HCT116 (cell line): ENCODE measurements at regions not wholly inside any gene's neighbourhood (a gene's known extent, or its start where the extent isn't known, plus 50 kb on each side); places are given as distances from the start of the nearest gene placed in this dataset.
"Not testable (repeated sequence)": the region's sequence is repeated elsewhere in the genome, so short reads cannot be mapped to it uniquely, and the experiment has no call there.

ENCODE experiments used
- ATAC-seq: fragments of 200-7000 bp; cut with Tn5 transposase; 2 replicates; pipeline ENCODE4 v1.9.1; 2020; ENCODE audit warnings: mild to moderate bottlenecking, moderate library complexity
- BruUV-seq: library from RNA; stranded (reverse); fragments of 400-500 nt; replicated peaks from 2 replicates; lab custom pipeline; 2021; lab: Mats Ljungman, UMichigan
- CTCF ChIA-PET: fragments of 300-600 bp; sonication (Branson Sonifier 250); formaldehyde crosslinking; loops from one replicate; lab custom pipeline; 2021; ENCODE audit warnings: antibody characterized with exemption; lab: Charles Lee
- POLR2A ChIA-PET: fragments of 300-600, 350-600 bp; sonication (Branson Sonifier 250); formaldehyde crosslinking; loops from one replicate; lab custom pipeline; 2021; ENCODE audit warnings: antibody characterized with exemption; lab: Charles Lee
- RAD21 ChIA-PET, 2 experiments: fragments of 300-600 bp; sonication (Branson Sonifier 250); formaldehyde crosslinking; loops; one replicate each; lab custom pipeline; 2023; ENCODE audit warnings: low total read pairs in 2 of 2; ENCODE audit not compliant: uncharacterized antibody in 2 of 2, unreplicated experiment in 2 of 2, low non-redundant PET in 1 of 2; lab: Charles Lee
- DNase-seq: peaks from one replicate; pipeline ENCODE4 v3.0.0-alpha.2; 2010; ENCODE audit warnings: low read depth, low spot score
- H2AFZ ChIP-seq: fragments of 200-600 bp; shearing (Covaris generic), sonication (generic); 2 replicates; pipeline ENCODE4 v1.6.1; 2017; ENCODE audit warnings: low read depth, mixed run types, mixed read lengths, antibody characterized with exemption, low read length; ENCODE audit not compliant: poor library complexity, severe bottlenecking
- H3K27ac ChIP-seq: 2 replicates; pipeline ENCODE4 v1.5.1; 2012; ENCODE audit warnings: low read depth, low read length
- H3K27me3 ChIP-seq: fragments of 200-600 bp; sonication (generic); 2 replicates; pipeline ENCODE4 v1.6.1; 2016; ENCODE audit warnings: mixed run types, low read length, mixed read lengths; ENCODE audit not compliant: insufficient read depth
- H3K36me3 ChIP-seq, 2 experiments: fragments of 200-500 bp in 1 of 2; fragments of 200-600 bp in 1 of 2; sonication (Bioruptor generic) in 1 of 2; sonication (generic) in 1 of 2; 2 replicates each; pipeline versions ENCODE4 v1.5.1 to v1.6.1; 2014 to 2016; ENCODE audit warnings: low read length in 2 of 2, inconsistent platforms in 1 of 2, mixed read lengths in 1 of 2, mixed run types in 1 of 2; ENCODE audit not compliant: insufficient read depth in 2 of 2, control insufficient read depth in 1 of 2
- H3K4me1 ChIP-seq, 2 experiments: fragments of 200-600 bp in 1 of 2; sonication (generic) in 1 of 2; 2 replicates each; pipeline versions ENCODE4 v1.5.1 to v1.6.1; 2012 to 2017; ENCODE audit warnings: low read length in 2 of 2, inconsistent platforms in 1 of 2, mild to moderate bottlenecking in 1 of 2, mixed read lengths in 1 of 2, mixed run types in 1 of 2, moderate library complexity in 1 of 2; ENCODE audit not compliant: insufficient read depth in 2 of 2, control insufficient read depth in 1 of 2
- H3K4me2 ChIP-seq: fragments of 200-600 bp; sonication (generic); 2 replicates; pipeline ENCODE4 v1.6.1; 2017; ENCODE audit warnings: mixed run types, low read length, mixed read lengths
- H3K4me3 ChIP-seq, 2 experiments: fragments of 200-600 bp in 1 of 2; sonication (generic) in 1 of 2; replicated peaks in 1 of 2; 2 replicates each; pipeline ENCODE4 v1.5.1; 2011 to 2016; ENCODE audit warnings: low read length in 2 of 2, control low read depth in 1 of 2, low read depth in 1 of 2, mild to moderate bottlenecking in 1 of 2, mixed read lengths in 1 of 2, mixed run types in 1 of 2
- H3K79me2 ChIP-seq: fragments of 200-600 bp; sonication (generic); 2 replicates; pipeline ENCODE4 v1.6.1; 2017; ENCODE audit warnings: mild to moderate bottlenecking, mixed run types, low read length, moderate library complexity, mixed read lengths; ENCODE audit not compliant: insufficient read depth
- H3K9ac ChIP-seq: fragments of 200-600 bp; sonication (generic); 2 replicates; pipeline ENCODE4 v1.6.1; 2016; ENCODE audit warnings: low read length, mixed read lengths
- H3K9me2 ChIP-seq: fragments of 200-600 bp; sonication (generic), shearing (Covaris generic); 2 replicates; pipeline ENCODE4 v1.6.1; 2017; ENCODE audit warnings: mixed run types, mild to moderate bottlenecking, moderate library complexity; ENCODE audit not compliant: insufficient read depth
- H3K9me3 ChIP-seq, 2 experiments: fragments of 200-500 bp in 1 of 2; fragments of 200-600 bp in 1 of 2; sonication (Bioruptor generic) in 1 of 2; sonication (generic) in 1 of 2; 2 replicates each; pipeline ENCODE4 v1.6.1; 2014 to 2017; ENCODE audit warnings: low read length in 2 of 2, mixed read lengths in 2 of 2, inconsistent platforms in 1 of 2, low read depth in 1 of 2, mild to moderate bottlenecking in 1 of 2, mixed run types in 1 of 2, moderate library complexity in 1 of 2; ENCODE audit not compliant: control insufficient read depth in 1 of 2, insufficient read depth in 1 of 2
- H4K20me1 ChIP-seq: fragments of 200-600 bp; sonication (generic), shearing (Covaris generic); 2 replicates; pipeline ENCODE4 v1.6.1; 2017; ENCODE audit warnings: mixed run types, mild to moderate bottlenecking, moderate library complexity; ENCODE audit not compliant: insufficient read depth
- CEBPB ChIP-seq: IDR thresholded peaks from 2 replicates; pipeline ENCODE4 v1.6.1; 2012; ENCODE audit warnings: low read depth
- ELF1 ChIP-seq: IDR thresholded peaks from 2 replicates; pipeline ENCODE4 v1.6.1; 2012; ENCODE audit warnings: low read depth, borderline replicate concordance
- EZH2 ChIP-seq: fragments of 200-600 bp; sonication (generic); IDR thresholded peaks from 2 replicates; pipeline ENCODE4 v1.6.1; 2017; ENCODE audit warnings: antibody characterized with exemption, mixed run types
- EZH2phosphoT487 ChIP-seq: fragments of 200-600 bp; IDR thresholded peaks from 2 replicates; pipeline ENCODE4 v1.6.1; 2018; ENCODE audit warnings: antibody characterized with exemption, borderline replicate concordance
- POLR2A ChIP-seq: IDR thresholded peaks from 2 replicates; pipeline ENCODE4 v1.7.0; 2011; ENCODE audit warnings: borderline replicate concordance; ENCODE audit not compliant: insufficient read depth, insufficient read length; ENCODE audit errors: extremely low read depth
- SP1 ChIP-seq: IDR thresholded peaks from 2 replicates; pipeline ENCODE4 v1.6.1; 2012; ENCODE audit warnings: low read depth
- TCF7L2 ChIP-seq: IDR thresholded peaks from 2 replicates; pipeline ENCODE4 v1.7.0; 2011; ENCODE audit warnings: borderline replicate concordance, inconsistent platforms; ENCODE audit not compliant: insufficient read depth, insufficient read length; ENCODE audit errors: extremely low read depth
- ZFX ChIP-seq: fragments of 450-650 bp; IDR thresholded peaks from 2 replicates; pipeline ENCODE4 v1.6.1; 2017
- ZNF274 ChIP-seq: fragments of 200-500 bp; sonication (Bioruptor generic); IDR thresholded peaks from 2 replicates; pipeline ENCODE4 v1.6.1; 2014; ENCODE audit warnings: mild to moderate bottlenecking, low read depth, low read length, inconsistent platforms
- intact Hi-C: fragments of 100-400 bp; cut with micrococcal nuclease; formaldehyde crosslinking; loops from 2 replicates; pipeline ENCODE4 v1.10.0; 2022
- TF ChIP-seq, protein P1 (sequence below): IDR thresholded peaks from 2 replicates; pipeline ENCODE4 v1.6.1; 2012
- TF ChIP-seq, protein P2 (sequence below): IDR thresholded peaks from 2 replicates; pipeline ENCODE4 v1.6.1; 2012

GRCh38 chr13:111630406-111630805, 310.0 kb downstream of the TEX29 start (continued):
- no peak for TF ChIP-seq ELF1

DNA sequence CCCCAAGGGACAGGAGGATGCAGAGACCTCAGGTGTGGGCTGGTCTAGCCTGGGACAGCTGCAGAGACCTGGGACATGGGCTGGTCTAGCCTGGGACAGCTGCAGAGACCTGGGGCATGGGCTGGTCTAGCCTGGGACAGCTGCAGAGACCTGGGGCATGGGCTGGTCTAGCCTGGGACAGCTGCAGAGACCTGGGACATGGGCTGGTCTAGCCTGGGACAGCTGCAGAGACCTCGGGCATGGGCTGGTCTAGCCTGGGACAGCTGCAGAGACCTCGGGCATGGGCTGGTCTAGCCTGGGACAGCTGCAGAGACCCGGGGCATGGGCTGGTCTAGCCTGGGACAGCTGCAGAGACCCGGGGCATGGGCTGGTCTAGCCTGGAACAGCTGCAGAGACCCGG, 310.8 kb downstream of the TEX29 start:
- CTCF ChIA-PET, BruUV-seq, H3K9me3 ChIP-seq, H3K79me2 ChIP-seq, H3K36me3 ChIP-seq, H3K27ac ChIP-seq, H3K4me1 ChIP-seq, H4K20me1 ChIP-seq, intact Hi-C loops, POLR2A ChIA-PET, DNase-seq, H3K4me2 ChIP-seq, H3K9ac ChIP-seq, ATAC-seq, RAD21 ChIA-PET, H2AFZ ChIP-seq, H3K4me3 ChIP-seq, H3K9me2 ChIP-seq: not testable (repeated sequence)
- peaks cover 36% of the 10 kb centered on the region for H3K27me3 ChIP-seq

GRCh38 chr13:111632906-111633305, 312.5 kb downstream of the TEX29 start:
- CTCF ChIA-PET = no interaction called here
- Histone ChIP-seq H3K27me3 (peaks cover 24% of the 10 kb centered on the region), H3K27ac (no peak overlapping the region), H3K9ac (no peak overlapping the region), H2AFZ (no peak overlapping the region), H3K36me3 (no peaks in the 10 kb centered on the region), H3K4me3 (no peak overlapping the region), H3K9me3 (no peaks in the 10 kb centered on the region), H3K79me2 (no peaks in the 10 kb centered on the region), H3K4me1 (no peaks in the 10 kb centered on the region), H4K20me1 (no peaks in the 10 kb centered on the region), H3K9me2 (no peaks in the 10 kb centered on the region), H3K4me2 (no peak overlapping the region)
- RAD21 ChIA-PET = no interaction called here
- TF ChIP-seq EZH2 = no peak
- TF ChIP-seq, protein P1, sequence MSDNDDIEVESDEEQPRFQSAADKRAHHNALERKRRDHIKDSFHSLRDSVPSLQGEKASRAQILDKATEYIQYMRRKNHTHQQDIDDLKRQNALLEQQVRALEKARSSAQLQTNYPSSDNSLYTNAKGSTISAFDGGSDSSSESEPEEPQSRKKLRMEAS = no peak
- TF ChIP-seq POLR2A = no peak
- no peak for TF ChIP-seq CEBPB
- TF ChIP-seq EZH2phosphoT487 = no peak
- no peak for TF ChIP-seq TCF7L2
- TF ChIP-seq ZNF274 = no peak
- TF ChIP-seq, protein P2, sequence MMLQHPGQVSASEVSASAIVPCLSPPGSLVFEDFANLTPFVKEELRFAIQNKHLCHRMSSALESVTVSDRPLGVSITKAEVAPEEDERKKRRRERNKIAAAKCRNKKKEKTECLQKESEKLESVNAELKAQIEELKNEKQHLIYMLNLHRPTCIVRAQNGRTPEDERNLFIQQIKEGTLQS = no peak
- TF ChIP-seq ELF1 = no peak
- TF ChIP-seq SP1 = no peak
- no peak for TF ChIP-seq ZFX
- ATAC-seq (no peak), DNase-seq (no peak)
- POLR2A ChIA-PET = no interaction called here
- intact Hi-C loops = no loop called here
- no TSS peak for BruUV-seq
